HG02973 (cell line): ENCODE measurements at regions not wholly inside any gene's neighbourhood (a gene's known extent, or its start where the extent isn't known, plus 50 kb on each side); places are given as distances from the start of the nearest gene placed in this dataset.

Experiments used
- ATAC-seq: cut with Tn5 transposase; IDR thresholded peaks from one replicate; pipeline ENCODE4 v1.9.1; 2021; ENCODE audit warnings: moderate library complexity; ENCODE audit not compliant: unreplicated experiment

GRCh38 chr13:73421310-73421912 lies 362.6 kb downstream of the KLF5 start:
- ATAC-seq: no peak

- no peak for ATAC-seq
These were observed 360.4 kb downstream of the KLF5 start for GRCh38 chr13:73419186-73419585.

- ATAC-seq: no peak
These were observed 358.3 kb downstream of the KLF5 start for GRCh38 chr13:73417012-73417615.

GRCh38 chr13:73416093-73416492 lies 357.3 kb downstream of the KLF5 start:
- ATAC-seq: no peak

- no peak for ATAC-seq
These were observed 354.9 kb downstream of the KLF5 start for GRCh38 chr13:73413656-73414055.

- ATAC-seq: no peak
These were observed 354.1 kb downstream of the KLF5 start for GRCh38 chr13:73412933-73413332.

- ATAC-seq: no peak
These were observed 352.4 kb downstream of the KLF5 start for GRCh38 chr13:73411067-73411809.

GRCh38 chr13:73406454-73406853 lies 347.6 kb downstream of the KLF5 start:
- no peak for ATAC-seq

- no peak for ATAC-seq
These were observed 345.8 kb downstream of the KLF5 start for GRCh38 chr13:73404581-73404980.

- ATAC-seq: no peak
These were observed 344.7 kb downstream of the KLF5 start for GRCh38 chr13:73403355-73404120.

- no peak for ATAC-seq
These were observed 343.0 kb downstream of the KLF5 start for GRCh38 chr13:73401769-73402168.

GRCh38 chr13:73399347-73400216 lies 340.8 kb downstream of the KLF5 start:
- ATAC-seq: no peak

- ATAC-seq: no peak
These were observed 338.9 kb downstream of the KLF5 start for GRCh38 chr13:73397496-73398305.

- ATAC-seq: no peak
These were observed 335.3 kb downstream of the KLF5 start for GRCh38 chr13:73394066-73394465.

GRCh38 chr13:73390100-73390499 lies 331.3 kb downstream of the KLF5 start:
- ATAC-seq: no peak

GRCh38 chr13:73388586-73388985 lies 329.8 kb downstream of the KLF5 start:
- ATAC-seq: no peak

- ATAC-seq: no peak
These were observed 328.5 kb downstream of the KLF5 start for GRCh38 chr13:73387318-73387717.

- ATAC-seq: no peak
These were observed 327.0 kb downstream of the KLF5 start for GRCh38 chr13:73385848-73386247.

- ATAC-seq: no peak
These were observed 314.1 kb downstream of the KLF5 start for GRCh38 chr13:73372666-73373627.
